Neuronal stem cell (in vitro differentiated cells): ENCODE measurements at regions not wholly inside any gene's neighbourhood (a gene's known extent, or its start where the extent isn't known, plus 50 kb on each side); places are given as distances from the start of the nearest gene placed in this dataset.

Experiments used
- DNase-seq: peaks from one replicate; pipeline ENCODE4 v3.0.0-alpha.2; 2013; ENCODE audit warnings: low spot score
- H2AFZ ChIP-seq: one replicate; pipeline ENCODE4 v1.6.1; 2013; ENCODE audit warnings: mild to moderate bottlenecking, low read length, inconsistent platforms
- H2AK5ac ChIP-seq: 2 replicates; pipeline ENCODE4 v1.6.1; 2013; ENCODE audit warnings: low read depth, mild to moderate bottlenecking, inconsistent platforms, low read length, moderate library complexity, mixed read lengths
- H2BK120ac ChIP-seq: 2 replicates; pipeline ENCODE4 v1.6.1; 2013; ENCODE audit warnings: low read depth, mild to moderate bottlenecking, inconsistent platforms, low read length, moderate library complexity, mixed read lengths
- H2BK12ac ChIP-seq: one replicate; pipeline ENCODE4 v1.6.1; 2013; ENCODE audit warnings: low read length, inconsistent platforms
- H2BK15ac ChIP-seq: 2 replicates; pipeline ENCODE4 v1.6.1; 2013; ENCODE audit warnings: mild to moderate bottlenecking, low read length, inconsistent platforms, mixed read lengths
- H2BK5ac ChIP-seq: one replicate; pipeline ENCODE4 v1.6.1; 2013; ENCODE audit warnings: inconsistent platforms, mild to moderate bottlenecking, low read length, moderate library complexity
- H3K14ac ChIP-seq: one replicate; pipeline ENCODE4 v1.6.1; 2013; ENCODE audit warnings: low read length, inconsistent platforms
- H3K18ac ChIP-seq: 2 replicates; pipeline ENCODE4 v1.6.1; 2013; ENCODE audit warnings: low read length, inconsistent platforms
- H3K23ac ChIP-seq: 2 replicates; pipeline ENCODE4 v1.6.1; 2013; ENCODE audit warnings: low read depth, mild to moderate bottlenecking, mixed read lengths, low read length, inconsistent platforms; ENCODE audit not compliant: poor library complexity
- H3K27ac ChIP-seq: replicated peaks from 3 replicates; pipeline ENCODE4 v1.5.1; 2013; ENCODE audit warnings: low read length, inconsistent platforms
- H3K27me3 ChIP-seq, 3 experiments: 2 replicates each; pipeline ENCODE4 v1.6.1; 2013; ENCODE audit warnings: low read length in 3 of 3, mild to moderate bottlenecking in 2 of 3, inconsistent platforms in 1 of 3, low read depth in 1 of 3, mixed read lengths in 1 of 3, moderate library complexity in 1 of 3; ENCODE audit not compliant: control insufficient read depth in 3 of 3, insufficient read depth in 3 of 3
- H3K36me3 ChIP-seq, 2 donors: replicated peaks in 1 of 2; 2 replicates each; pipeline ENCODE4 v1.6.1; 2013; ENCODE audit warnings: low read length in 2 of 2; ENCODE audit not compliant: control insufficient read depth in 2 of 2, insufficient read depth in 2 of 2
- H3K4ac ChIP-seq: 2 replicates; pipeline ENCODE4 v1.6.1; 2013; ENCODE audit warnings: inconsistent platforms, mild to moderate bottlenecking, low read length, moderate library complexity
- H3K4me1 ChIP-seq, 2 donors: 1 replicate in 1 of 2; 2 replicates in 1 of 2; pipeline ENCODE4 v1.6.1; 2013; ENCODE audit warnings: low read length in 2 of 2, low read depth in 1 of 2; ENCODE audit not compliant: control insufficient read depth in 2 of 2, insufficient read depth in 1 of 2
- H3K4me2 ChIP-seq: one replicate; pipeline ENCODE4 v1.6.1; 2013; ENCODE audit warnings: mild to moderate bottlenecking, low read length, inconsistent platforms; ENCODE audit not compliant: insufficient read depth, poor library complexity, severe bottlenecking
- H3K4me3 ChIP-seq, 2 donors: 2 replicates each; pipeline ENCODE4 v1.5.1; 2013; ENCODE audit warnings: low read length in 2 of 2, mild to moderate bottlenecking in 2 of 2, inconsistent platforms in 1 of 2, moderate library complexity in 1 of 2
- H3K79me1 ChIP-seq: one replicate; pipeline ENCODE4 v1.6.1; 2013; ENCODE audit warnings: low read depth, mild to moderate bottlenecking, inconsistent platforms, low read length, moderate library complexity
- H3K9ac ChIP-seq: one replicate; pipeline ENCODE4 v1.6.1; 2013; ENCODE audit warnings: mild to moderate bottlenecking, low read depth, low read length, inconsistent platforms; ENCODE audit not compliant: poor library complexity
- H3K9me3 ChIP-seq, 2 donors: replicated peaks in 1 of 2; 2 replicates each; pipeline versions ENCODE3 to v1.6.1; 2013; ENCODE audit warnings: low read length in 2 of 2, mild to moderate bottlenecking in 2 of 2, inconsistent platforms in 1 of 2, low read depth in 1 of 2, mixed read lengths in 1 of 2, moderate library complexity in 1 of 2; ENCODE audit not compliant: control insufficient read depth in 2 of 2, insufficient read depth in 1 of 2
- H4K8ac ChIP-seq: one replicate; pipeline ENCODE4 v1.6.1; 2013; ENCODE audit warnings: low read depth, mild to moderate bottlenecking, inconsistent platforms, low read length, moderate library complexity
- H4K91ac ChIP-seq: one replicate; pipeline ENCODE4 v1.6.1; 2013; ENCODE audit warnings: low read length, low read depth, mild to moderate bottlenecking, inconsistent platforms; ENCODE audit not compliant: poor library complexity
- WGBS, 2 donors: extraction: QIAGEN DNeasy Blood & Tissue Kit; methylation state at CpG; one replicate each; pipeline ENCODE4 v1.1.7; 2013; ENCODE audit warnings: missing lambda C conversion rate in 2 of 2, mixed read lengths in 1 of 2; ENCODE audit not compliant: insufficient read length in 2 of 2, insufficient replicate concordance in 1 of 2; ENCODE audit errors: extremely low coverage in 2 of 2; 5-methylcytosine and 5-hydroxymethylcytosine counted together

DNA sequence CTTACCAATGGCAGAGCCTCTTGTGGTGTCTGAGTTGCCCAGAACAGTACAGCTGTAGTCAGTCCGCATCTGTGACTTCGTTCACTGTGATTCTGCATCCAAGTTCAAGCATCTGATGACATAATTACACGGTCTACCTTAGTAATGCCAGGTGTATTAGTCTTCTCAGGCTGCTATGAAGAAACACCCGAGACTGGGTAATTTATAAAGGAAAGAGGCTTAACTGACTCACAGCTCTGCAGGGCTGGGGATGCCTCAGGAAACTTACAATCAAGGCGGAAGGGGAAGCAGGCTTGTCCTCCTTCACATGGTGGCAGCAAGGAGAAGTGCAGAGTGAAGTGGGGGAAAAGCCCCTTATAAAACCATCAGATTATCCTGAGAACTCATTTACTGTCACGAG lies 163.9 kb upstream of the SULF2 start:
- H3K23ac ChIP-seq: no peak overlapping the region
- H3K27ac ChIP-seq: no peak overlapping the region
- no peaks in the 10 kb centered on the region for H3K9me3 ChIP-seq

DNA sequence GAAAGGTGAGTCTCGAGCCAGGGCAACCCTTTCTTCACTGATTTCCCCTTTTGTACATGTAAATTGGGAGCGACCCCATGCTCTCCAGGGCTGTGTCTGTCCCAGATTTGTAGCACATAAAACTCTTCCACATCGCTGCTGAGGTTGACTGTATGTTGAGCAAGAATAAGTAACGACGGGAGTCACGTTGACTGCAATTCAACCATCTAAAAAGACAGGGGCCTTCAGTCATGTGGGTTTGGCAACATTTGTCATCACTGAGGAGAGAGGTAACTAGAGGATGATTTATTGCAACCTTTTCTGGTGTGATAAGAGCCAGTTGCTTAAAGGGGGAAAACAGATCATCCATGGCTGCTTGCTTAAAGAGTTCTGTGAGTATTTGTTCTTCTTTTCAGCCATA lies 159.4 kb upstream of the SULF2 start:
- no peak overlapping the region for H3K23ac ChIP-seq
- H3K27me3 ChIP-seq: peaks cover 0 to 7% (median 0%) of the 10 kb centered on the region in 3 experiments
- no peak overlapping the region for H4K8ac ChIP-seq
- no peaks in the 10 kb centered on the region for H3K79me1 ChIP-seq
- no CpG with 5 or more reads among the region's 6 CpGs for WGBS, 2 donors
- H3K27ac ChIP-seq: no peak overlapping the region
- H2BK12ac ChIP-seq: no peak overlapping the region
- no peak overlapping the region for H2BK15ac ChIP-seq
- H3K4ac ChIP-seq: no peak overlapping the region
- no peak overlapping the region for H2BK5ac ChIP-seq
- H2AK5ac ChIP-seq: no peak overlapping the region
- H2AFZ ChIP-seq: no peak overlapping the region
- no peaks in the 10 kb centered on the region for H3K9me3 ChIP-seq
- H3K4me3 ChIP-seq: no peak overlapping the region
- H3K4me2 ChIP-seq: no peak overlapping the region
- H2BK120ac ChIP-seq: no peak overlapping the region
- no peaks in the 10 kb centered on the region for H3K4me1 ChIP-seq
- H4K91ac ChIP-seq: no peak overlapping the region
- no peak for DNase-seq
- H3K36me3 ChIP-seq: no peaks in the 10 kb centered on the region
- no peak overlapping the region for H3K9ac ChIP-seq
- H3K14ac ChIP-seq: no peak overlapping the region
- no peak overlapping the region for H3K18ac ChIP-seq

More for the DNA sequence above, 163.9 kb upstream of the SULF2 start:
- no peak overlapping the region for H3K14ac ChIP-seq
- H4K91ac ChIP-seq: no peak overlapping the region
- whole genome bisulfite sequencing, 2 donors: no CpG with 5 or more reads among the region's 6 CpGs
- no peak overlapping the region for H3K4ac ChIP-seq
- peaks cover 0 to 5% (median 0%) of the 10 kb centered on the region in 3 experiments for H3K27me3 ChIP-seq
- no peak overlapping the region for H2AFZ ChIP-seq
- H2BK5ac ChIP-seq: no peak overlapping the region
- H2BK12ac ChIP-seq: no peak overlapping the region
- no peak overlapping the region for H3K9ac ChIP-seq
- no peaks in the 10 kb centered on the region for H3K4me1 ChIP-seq
- H3K4me3 ChIP-seq: no peak overlapping the region
- no peak overlapping the region for H2BK120ac ChIP-seq
- no peaks in the 10 kb centered on the region for H3K79me1 ChIP-seq
- no peak overlapping the region for H2BK15ac ChIP-seq
- H3K4me2 ChIP-seq: no peak overlapping the region
- no peak for DNase-seq
- no peaks in the 10 kb centered on the region for H3K36me3 ChIP-seq
- H3K18ac ChIP-seq: no peak overlapping the region
- H4K8ac ChIP-seq: no peak overlapping the region
- H2AK5ac ChIP-seq: no peak overlapping the region

DNA sequence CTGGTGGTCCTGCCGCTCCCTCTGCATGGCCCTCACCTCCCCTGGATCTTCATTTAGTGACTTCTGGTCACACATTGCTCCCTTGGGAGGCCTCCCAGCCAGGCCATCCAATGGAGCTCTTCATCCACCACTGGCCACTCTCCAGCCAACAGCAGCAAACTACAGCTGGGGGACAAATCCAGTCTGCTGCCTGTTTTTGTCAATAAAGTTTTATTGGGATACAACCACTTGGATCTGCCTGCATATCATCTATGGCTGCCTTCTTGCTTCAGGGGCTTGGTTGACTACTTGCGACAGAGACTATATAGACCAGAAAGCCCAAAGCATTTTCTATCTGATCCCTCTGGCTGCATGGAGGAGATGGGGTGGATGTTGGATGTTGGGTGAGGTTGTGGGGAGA lies 156.6 kb upstream of the SULF2 start:
- no peak overlapping the region for H2AK5ac ChIP-seq
- H3K27ac ChIP-seq: no peak overlapping the region
- no peak overlapping the region for H2BK12ac ChIP-seq
- H2BK120ac ChIP-seq: no peak overlapping the region
- no peak overlapping the region for H2BK15ac ChIP-seq
- H3K79me1 ChIP-seq: no peaks in the 10 kb centered on the region
- H3K36me3 ChIP-seq: no peaks in the 10 kb centered on the region
- H3K4me2 ChIP-seq: no peak overlapping the region
- H3K4me3 ChIP-seq: no peak overlapping the region
- H3K4me1 ChIP-seq: peaks cover 0 to 2% of the 10 kb centered on the region in 2 donors
- no peak overlapping the region for H3K18ac ChIP-seq
- no peak overlapping the region for H4K91ac ChIP-seq
- H3K27me3 ChIP-seq: peaks cover 0 to 7% (median 0%) of the 10 kb centered on the region in 3 experiments
- no peak for DNase-seq
- H3K9ac ChIP-seq: no peak overlapping the region
- no peak overlapping the region for H3K4ac ChIP-seq
- no peak overlapping the region for H3K23ac ChIP-seq
- H4K8ac ChIP-seq: no peak overlapping the region
- no peak overlapping the region for H2BK5ac ChIP-seq
- H3K9me3 ChIP-seq: no peaks in the 10 kb centered on the region
- no peak overlapping the region for H3K14ac ChIP-seq
- no peak overlapping the region for H2AFZ ChIP-seq
- no CpG with 5 or more reads among the region's 2 CpGs for WGBS, 2 donors

DNA sequence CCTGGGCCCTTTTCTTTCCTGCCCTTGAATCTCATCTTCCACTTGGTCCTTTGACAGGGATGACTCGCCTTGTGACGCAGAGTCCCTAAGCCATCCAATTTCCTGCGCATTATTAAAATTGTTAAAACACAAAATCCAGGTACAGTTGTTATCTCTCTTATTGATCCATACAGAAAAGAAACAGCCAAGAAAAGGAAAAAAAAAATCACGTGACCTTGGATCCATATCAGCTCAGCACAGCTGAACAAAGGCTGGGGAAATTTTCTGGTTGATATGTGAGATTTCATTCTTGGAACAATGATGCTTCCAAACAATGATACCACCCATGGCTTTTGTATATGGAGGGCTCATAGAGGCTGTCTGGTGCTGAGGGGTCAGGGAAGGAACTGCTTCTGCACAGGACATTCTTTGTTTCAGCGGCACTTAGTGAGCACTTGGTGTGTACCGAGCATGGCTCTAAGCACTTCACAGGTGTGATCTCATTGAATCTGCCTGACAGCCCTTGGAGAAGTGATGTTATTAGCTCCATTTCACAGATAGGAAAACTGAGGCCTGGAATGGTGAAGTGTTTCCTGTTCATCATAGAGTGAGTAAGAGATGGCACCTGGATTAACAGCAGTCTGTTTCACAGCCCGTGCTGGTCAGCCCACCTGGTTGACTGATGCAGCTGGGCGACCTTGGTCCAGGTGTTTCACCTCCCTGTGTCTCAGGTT lies 155.0 kb upstream of the SULF2 start:
- Histone ChIP-seq H3K9ac (no peak overlapping the region), H3K27ac (no peak overlapping the region), H3K79me1 (no peaks in the 10 kb centered on the region), H2AFZ (no peak overlapping the region), H2BK15ac (no peak overlapping the region), H3K4me3 (no peak overlapping the region), H3K27me3 (peaks cover 0 to 5% (median 0%) of the 10 kb centered on the region in 3 experiments), H4K91ac (no peak overlapping the region), H3K23ac (no peak overlapping the region), H3K4me2 (no peak overlapping the region), H3K9me3 (no peaks in the 10 kb centered on the region), H3K4ac (no peak overlapping the region), H2BK120ac (no peak overlapping the region), H2BK12ac (no peak overlapping the region), H3K36me3 (no peaks in the 10 kb centered on the region), H2AK5ac (no peak overlapping the region), H4K8ac (no peak overlapping the region), H3K4me1 (peaks cover 0 to 5% of the 10 kb centered on the region in 2 donors), H2BK5ac (no peak overlapping the region), H3K18ac (no peak overlapping the region), H3K14ac (no peak overlapping the region)
- no CpG with 5 or more reads among the region's 8 CpGs for WGBS, 2 donors
- no peak for DNase-seq
